ENCODE measurements at regions not wholly inside any gene's neighbourhood (a gene's known extent, or its start where the extent isn't known, plus 50 kb on each side); places are given as distances from the start of the nearest gene placed in this dataset.

- ATAC-seq (0 out of 3 replicates have a peak, but pooled peaks have one; percentile 33), FAIRE-seq (no peak), DNase-seq (ENCODE audit: low read depth, low spot score) (no peak)
- intact Hi-C loops (cut with micrococcal nuclease; ENCODE audit: unreplicated experiment): no loop called here
- no peak overlapping the region for H3K4me3 ChIP-seq
- ChIA-PET RAD21 (ENCODE audit: unreplicated experiment) (no interaction called here), POLR2A (no interaction called here), SMC1A (ENCODE audit: uncharacterized antibody, unreplicated experiment) (interaction anchor here (0.9 kb wide), 1 partner anchor 92 kb away, joined by 5 read pairs; no protein-coding TSS in a partner anchor), CTCF (interaction anchor here (0.6 kb wide), 1 partner anchor 32 kb away, joined by 3 read pairs; no protein-coding TSS in a partner anchor)
- no peaks in the 10 kb centered on the region for H4K20me1 ChIP-seq (ENCODE audit: control insufficient read depth, insufficient read depth)
- H3K27ac ChIP-seq (ENCODE audit: control insufficient read depth, insufficient read depth): no peak overlapping the region
- no TSS peak for BruUV-seq (replicated peaks)
- no peak for TF ChIP-seq SIN3A (IDR thresholded peaks at IDR 0.05; ENCODE audit: low read depth, low read length)
- H3K36me3 ChIP-seq (ENCODE audit: control insufficient read depth in 2 of 2, insufficient read depth in 2 of 2, low read length in 1 of 2): no peaks in the 10 kb centered on the region
- H3K27me3 ChIP-seq (replicated peaks in 1 of 2; ENCODE audit: control insufficient read depth in 2 of 2, insufficient read depth in 2 of 2, low read length in 1 of 2): no peaks in the 10 kb centered on the region
- H3K9ac ChIP-seq (ENCODE audit: control insufficient read depth, insufficient read depth, low read length): no peak overlapping the region
- in situ Hi-C loops (cut with MboI): no loop called here
- H3K4me1 ChIP-seq (ENCODE audit: control insufficient read depth, insufficient read depth, low read length): 0 out of 2 replicates have a peak, but pooled peaks cover 3% of the 10 kb centered on the region
- no peak overlapping the region for H3K4me2 ChIP-seq (ENCODE audit: control insufficient read depth, insufficient read depth)
- no peaks in the 10 kb centered on the region for H3K79me2 ChIP-seq (ENCODE audit: control insufficient read depth, insufficient read depth, low read length)
- peak overlapping the region; percentile 28; the same call in 1 of the 2 replicates for H2AFZ ChIP-seq (ENCODE audit: control insufficient read depth, low read depth, low read length)
- WGBS (ENCODE audit: insufficient coverage, insufficient replicate concordance, low lambda C conversion rate, missing lambda C conversion rate): 30% methylated on average over 4 of the region's 4 CpGs
- no peaks in the 10 kb centered on the region for H3K9me3 ChIP-seq (replicated peaks; ENCODE audit: control insufficient read depth, insufficient read depth, low read length)
Measured at GRCh38 chr13:51523082-51523518, 61.2 kb upstream of the WDFY2 start.

DNA sequence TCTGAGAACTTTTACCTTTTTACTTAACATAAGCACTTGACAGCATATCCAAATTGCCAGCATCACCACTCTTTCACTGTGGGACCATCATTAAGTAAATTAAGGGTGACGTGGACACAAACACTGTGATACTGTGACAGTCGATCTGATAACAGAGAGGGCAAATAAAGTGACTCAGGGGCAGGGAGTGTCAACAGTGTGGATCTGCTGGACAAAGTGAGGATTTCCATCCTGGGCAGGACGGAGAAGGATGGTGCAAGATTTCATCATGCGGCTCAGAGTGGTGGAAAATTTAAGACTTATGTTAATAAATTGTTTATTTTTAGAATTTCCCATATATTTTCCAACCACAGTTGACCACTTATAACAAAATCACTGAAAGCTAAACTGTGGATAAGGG is 60.0 kb upstream of the WDFY2 start:
- no peak overlapping the region for H3K9ac ChIP-seq (ENCODE audit: control insufficient read depth, insufficient read depth, low read length)
- WGBS (ENCODE audit: insufficient coverage, insufficient replicate concordance, low lambda C conversion rate, missing lambda C conversion rate): 72% methylated on average over 4 of the region's 4 CpGs
- in situ Hi-C loops (cut with MboI): no loop called here
- TF ChIP-seq, protein P1, sequence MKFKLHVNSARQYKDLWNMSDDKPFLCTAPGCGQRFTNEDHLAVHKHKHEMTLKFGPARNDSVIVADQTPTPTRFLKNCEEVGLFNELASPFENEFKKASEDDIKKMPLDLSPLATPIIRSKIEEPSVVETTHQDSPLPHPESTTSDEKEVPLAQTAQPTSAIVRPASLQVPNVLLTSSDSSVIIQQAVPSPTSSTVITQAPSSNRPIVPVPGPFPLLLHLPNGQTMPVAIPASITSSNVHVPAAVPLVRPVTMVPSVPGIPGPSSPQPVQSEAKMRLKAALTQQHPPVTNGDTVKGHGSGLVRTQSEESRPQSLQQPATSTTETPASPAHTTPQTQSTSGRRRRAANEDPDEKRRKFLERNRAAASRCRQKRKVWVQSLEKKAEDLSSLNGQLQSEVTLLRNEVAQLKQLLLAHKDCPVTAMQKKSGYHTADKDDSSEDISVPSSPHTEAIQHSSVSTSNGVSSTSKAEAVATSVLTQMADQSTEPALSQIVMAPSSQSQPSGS (IDR thresholded peaks at IDR 0.05; ENCODE audit: low read length): no peak
- TF ChIP-seq RAD21 (IDR thresholded peaks at IDR 0.05; ENCODE audit: insufficient read depth, low read depth, low read length) (no peak), PAX8 (IDR thresholded peaks at IDR 0.05) (no peak), NRF1 (conservative IDR thresholded peaks at IDR 0.05; ENCODE audit: low read depth, low read length) (no peak), NFYA (IDR thresholded peaks at IDR 0.05; ENCODE audit: borderline replicate concordance, low read depth, low read length) (no peak), E4F1 (IDR thresholded peaks at IDR 0.05; ENCODE audit: borderline replicate concordance, partially characterized antibody) (no peak), ZNF622 (IDR thresholded peaks at IDR 0.05) (no peak), LARP7 (IDR thresholded peaks at IDR 0.05) (no peak), USF1 (IDR thresholded peaks at IDR 0.05; ENCODE audit: borderline replicate concordance, extremely low read length, insufficient read depth, low read depth, low read length) (no peak)

More for the DNA sequence above, 60.0 kb upstream of the WDFY2 start:
- no peak overlapping the region for H3K4me3 ChIP-seq
- no TSS peak for BruUV-seq (replicated peaks)
- ChIA-PET SMC1A (ENCODE audit: uncharacterized antibody, unreplicated experiment) (interaction anchor here (0.7 to 2.1 kb wide), 2 partner anchors 12 to 20 kb away, joined by 3 to 4 read pairs; no protein-coding TSS in a partner anchor), RAD21 (ENCODE audit: unreplicated experiment) (no interaction called here), POLR2A (interaction anchor here (0.7 kb wide), 1 partner anchor 117 kb away, joined by 3 read pairs; no protein-coding TSS in a partner anchor), CTCF (interaction anchor here (1.4 kb wide), 1 partner anchor 10 kb away, joined by 4 read pairs; no protein-coding TSS in a partner anchor)
- H3K36me3 ChIP-seq (ENCODE audit: control insufficient read depth in 2 of 2, insufficient read depth in 2 of 2, low read length in 1 of 2): no peaks in the 10 kb centered on the region
- FAIRE-seq (no peak), ATAC-seq (no peak), DNase-seq (ENCODE audit: low read depth, low spot score) (no peak)
- no peaks in the 10 kb centered on the region for H4K20me1 ChIP-seq (ENCODE audit: control insufficient read depth, insufficient read depth)
- intact Hi-C loops (cut with micrococcal nuclease; ENCODE audit: unreplicated experiment): no loop called here
- no peak overlapping the region for H3K4me2 ChIP-seq (ENCODE audit: control insufficient read depth, insufficient read depth)
- H3K27ac ChIP-seq (ENCODE audit: control insufficient read depth, insufficient read depth): no peak overlapping the region
- no peak overlapping the region for H2AFZ ChIP-seq (ENCODE audit: control insufficient read depth, low read depth, low read length)
- no peaks in the 10 kb centered on the region for H3K9me3 ChIP-seq (replicated peaks; ENCODE audit: control insufficient read depth, insufficient read depth, low read length)
- 0 out of 2 replicates have a peak, but pooled peaks cover 3% of the 10 kb centered on the region for H3K4me1 ChIP-seq (ENCODE audit: control insufficient read depth, insufficient read depth, low read length)
- no peaks in the 10 kb centered on the region for H3K79me2 ChIP-seq (ENCODE audit: control insufficient read depth, insufficient read depth, low read length)
- H3K27me3 ChIP-seq (replicated peaks in 1 of 2; ENCODE audit: control insufficient read depth in 2 of 2, insufficient read depth in 2 of 2, low read length in 1 of 2): no peaks in the 10 kb centered on the region

Measured in GM12878 (cell line).